ENCODE measurements at regions not wholly inside any gene's neighbourhood (a gene's known extent, or its start where the extent isn't known, plus 50 kb on each side); places are given as distances from the start of the nearest gene placed in this dataset.

- CTCF ChIA-PET = no interaction called here
- H3K27ac ChIP-seq (ENCODE audit: low read depth in 2 of 2, low read length in 1 of 2) = no peak overlapping the region
- WGBS (ENCODE audit: low lambda C conversion rate) = 38% methylated on average over 14 of the region's 14 CpGs
Observed at GRCh38 chr2:236794176-236794957, 224.7 kb downstream of the ACKR3 start.

DNA sequence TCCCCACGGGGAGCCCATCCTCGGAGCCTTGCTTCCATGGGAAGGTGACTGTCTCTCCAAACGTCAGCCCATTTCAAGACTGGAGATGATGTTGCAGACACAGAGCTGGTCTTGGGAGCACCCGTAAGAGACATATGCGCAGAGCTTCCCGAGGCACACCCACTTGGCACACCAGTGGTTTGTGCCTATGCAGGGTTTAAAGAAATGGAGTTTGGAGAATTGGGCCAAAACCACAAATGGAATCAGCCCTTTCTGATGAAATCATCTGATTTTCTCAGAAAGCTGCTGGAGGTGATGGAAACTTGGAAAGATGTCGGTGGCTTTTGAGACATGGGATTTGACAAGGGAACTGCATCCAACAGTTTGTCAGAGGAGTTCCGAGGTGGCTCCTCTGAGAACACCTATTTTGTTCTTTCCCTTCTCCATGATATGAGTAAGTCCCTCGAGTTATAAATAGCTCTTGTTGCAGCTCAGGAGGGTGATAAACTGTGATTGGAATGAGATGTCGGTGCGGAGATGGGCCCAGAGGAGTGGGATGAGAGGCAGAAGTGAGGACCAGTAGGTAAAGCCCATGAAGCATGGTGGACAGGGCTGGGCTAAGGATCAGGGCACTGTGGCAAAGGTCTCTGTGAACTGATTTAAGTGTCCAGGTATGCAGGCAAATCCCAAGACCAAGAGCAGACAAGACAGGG is 225.7 kb downstream of the ACKR3 start:
- peaks cover 11% of the 10 kb centered on the region; the same call in 1 of the 2 replicates for H3K27me3 ChIP-seq (ENCODE audit: insufficient read depth)
- ChIA-PET POLR2A (no interaction called here), CTCF (no interaction called here)
- no peak overlapping the region for H3K4me2 ChIP-seq
- no peaks in the 10 kb centered on the region for H3F3A ChIP-seq (replicated peaks; ENCODE audit: insufficient read depth)
- no peak overlapping the region for H2AFZ ChIP-seq (ENCODE audit: low read depth)
- H3K9me2 ChIP-seq = no peaks in the 10 kb centered on the region
- no peak for DNase-seq
- H3K27ac ChIP-seq (ENCODE audit: low read depth in 2 of 2, low read length in 1 of 2) = no peak overlapping the region
- no peaks in the 10 kb centered on the region for H3K9me3 ChIP-seq
- no peaks in the 10 kb centered on the region for H4K20me1 ChIP-seq (ENCODE audit: insufficient read depth)
- no peaks in the 10 kb centered on the region for H3K36me3 ChIP-seq (replicated peaks in 1 of 2; ENCODE audit: control insufficient read depth in 1 of 2, insufficient read depth in 2 of 2, low read length in 1 of 2)
- no peak overlapping the region for H3K4me3 ChIP-seq (ENCODE audit: low read depth in 2 of 2, low read length in 1 of 2)
- H3K9ac ChIP-seq = no peak overlapping the region
- TF ChIP-seq CHD2 (IDR thresholded peaks at IDR 0.05; ENCODE audit: low read length, partially characterized antibody) = no peak
- no peak for TF ChIP-seq JUND (IDR thresholded peaks at IDR 0.05)
- TF ChIP-seq RCOR1 (IDR thresholded peaks at IDR 0.05; ENCODE audit: low read length) = no peak
- 43% methylated on average over 11 of the region's 11 CpGs for WGBS (ENCODE audit: low lambda C conversion rate)
- H3K79me2 ChIP-seq (ENCODE audit: insufficient read depth) = no peaks in the 10 kb centered on the region
- H3K4me1 ChIP-seq (ENCODE audit: control insufficient read depth in 1 of 2, insufficient read depth in 2 of 2, low read depth in 1 of 2, low read length in 1 of 2) = no peaks in the 10 kb centered on the region

More at GRCh38 chr2:236794176-236794957, 224.7 kb downstream of the ACKR3 start:
- TF ChIP-seq POLR2AphosphoS5 (IDR thresholded peaks at IDR 0.05; ENCODE audit: low read depth, low read length) (no peak), JUND (IDR thresholded peaks at IDR 0.05) (no peak), GABPA (IDR thresholded peaks at IDR 0.05; ENCODE audit: low read depth) (no peak), MEF2A (IDR thresholded peaks at IDR 0.05; ENCODE audit: borderline replicate concordance, low read depth) (no peak), NRF1 (IDR thresholded peaks at IDR 0.05; ENCODE audit: low read depth, low read length) (no peak), REST (IDR thresholded peaks at IDR 0.05; ENCODE audit: low read depth, low read length) (no peak)
- no peak overlapping the region for H3K4me2 ChIP-seq
- H3K9me3 ChIP-seq = no peaks in the 10 kb centered on the region
- H3K27me3 ChIP-seq (ENCODE audit: insufficient read depth) = peaks cover 19% of the 10 kb centered on the region; the same call in 1 of the 2 replicates
- no peaks in the 10 kb centered on the region for H4K20me1 ChIP-seq (ENCODE audit: insufficient read depth)
- H3F3A ChIP-seq (replicated peaks; ENCODE audit: insufficient read depth) = no peaks in the 10 kb centered on the region
- H3K9me2 ChIP-seq = no peaks in the 10 kb centered on the region
- no peaks in the 10 kb centered on the region for H3K36me3 ChIP-seq (replicated peaks in 1 of 2; ENCODE audit: control insufficient read depth in 1 of 2, insufficient read depth in 2 of 2, low read length in 1 of 2)
- no peaks in the 10 kb centered on the region for H3K4me1 ChIP-seq (ENCODE audit: control insufficient read depth in 1 of 2, insufficient read depth in 2 of 2, low read depth in 1 of 2, low read length in 1 of 2)
- H3K9ac ChIP-seq = no peak overlapping the region
- no peak overlapping the region for H3K4me3 ChIP-seq (ENCODE audit: low read depth in 2 of 2, low read length in 1 of 2)
- POLR2A ChIA-PET = no interaction called here
- H3K79me2 ChIP-seq (ENCODE audit: insufficient read depth) = no peaks in the 10 kb centered on the region
- DNase-seq = no peak
- H2AFZ ChIP-seq (ENCODE audit: low read depth) = no peak overlapping the region
